ENCODE measurements at regions not wholly inside any gene's neighbourhood (a gene's known extent, or its start where the extent isn't known, plus 50 kb on each side); places are given as distances from the start of the nearest gene placed in this dataset.

- TF ChIP-seq CTCF (IDR thresholded peaks at IDR 0.05; ENCODE audit: extremely low read depth, missing control alignments): no peak
- DNase-seq (ENCODE audit: low spot score): no peak
Measured at GRCh38 chr2:14387332-14387731, 245.2 kb upstream of the LRATD1 start.

GRCh38 chr2:14388724-14389123, 243.8 kb upstream of the LRATD1 start:
- no peak for TF ChIP-seq CTCF (IDR thresholded peaks at IDR 0.05; ENCODE audit: extremely low read depth, missing control alignments)
- DNase-seq (ENCODE audit: low spot score): no peak

- TF ChIP-seq CTCF (IDR thresholded peaks at IDR 0.05; ENCODE audit: extremely low read depth, missing control alignments): no peak
- DNase-seq (ENCODE audit: low spot score): no peak
Measured at GRCh38 chr2:14396533-14397083, 235.9 kb upstream of the LRATD1 start.

- TF ChIP-seq CTCF (IDR thresholded peaks at IDR 0.05; ENCODE audit: extremely low read depth, missing control alignments): no peak
- no peak for DNase-seq (ENCODE audit: low spot score)
Measured at GRCh38 chr2:14398641-14399040, 233.9 kb upstream of the LRATD1 start.

GRCh38 chr2:14401873-14402272, 230.6 kb upstream of the LRATD1 start:
- no peak for TF ChIP-seq CTCF (IDR thresholded peaks at IDR 0.05; ENCODE audit: extremely low read depth, missing control alignments)
- DNase-seq (ENCODE audit: low spot score): no peak

- DNase-seq (ENCODE audit: low spot score): no peak
- no peak for TF ChIP-seq CTCF (IDR thresholded peaks at IDR 0.05; ENCODE audit: extremely low read depth, missing control alignments)
Measured at GRCh38 chr2:14408695-14409094, 223.8 kb upstream of the LRATD1 start.

- no peak for TF ChIP-seq CTCF (IDR thresholded peaks at IDR 0.05; ENCODE audit: extremely low read depth, missing control alignments)
- DNase-seq (ENCODE audit: low spot score): no peak
Measured at GRCh38 chr2:14417551-14417950, 215.0 kb upstream of the LRATD1 start.

Data from GM20000 (cell line).